GM23338 (cell line): ENCODE measurements at regions not wholly inside any gene's neighbourhood (a gene's known extent, or its start where the extent isn't known, plus 50 kb on each side); places are given as distances from the start of the nearest gene placed in this dataset.

ENCODE experiments used
- CREB1 ChIP-seq: fragments of 250-450 bp; sonication (Bioruptor Pico); IDR thresholded peaks from 2 replicates; pipeline ENCODE4 v1.5.0; 2020; ENCODE audit warnings: low read depth, mild to moderate bottlenecking, moderate library complexity
- CTCF ChIP-seq, 2 experiments: fragments of 200-600 bp in 1 of 2; sonication (generic) in 1 of 2; conservative IDR thresholded peaks; 2 replicates each; pipeline versions ENCODE4 v1.5.1 to v1.6.1; 2016 to 2017; ENCODE audit warnings: antibody characterized with exemption in 2 of 2, low read depth in 2 of 2, mild to moderate bottlenecking in 2 of 2, moderate library complexity in 1 of 2
- ETS1 ChIP-seq: IDR thresholded peaks from 2 replicates; pipeline ENCODE4 v1.6.1; 2016; ENCODE audit warnings: antibody characterized with exemption
- EZH2 ChIP-seq: fragments of 200-600 bp; sonication (generic); IDR thresholded peaks from one replicate; pipeline ENCODE4 v1.8.0; 2017; ENCODE audit warnings: antibody characterized with exemption, mild to moderate bottlenecking, low read depth; ENCODE audit not compliant: unreplicated experiment
- EZH2phosphoT487 ChIP-seq: fragments of 200-600 bp; sonication (generic); IDR thresholded peaks from one replicate; pipeline ENCODE4 v1.8.1; 2018; ENCODE audit warnings: antibody characterized with exemption; ENCODE audit not compliant: unreplicated experiment
- NANOG ChIP-seq: IDR thresholded peaks from 2 replicates; pipeline ENCODE4 v1.6.1; 2016; ENCODE audit warnings: antibody characterized with exemption, borderline replicate concordance
- POLR2AphosphoS5 ChIP-seq: IDR thresholded peaks from 2 replicates; pipeline ENCODE4 v1.6.1; 2016; ENCODE audit warnings: antibody characterized with exemption, low read depth
- REST ChIP-seq: IDR thresholded peaks from one replicate; pipeline ENCODE4 v1.6.1; 2018; ENCODE audit warnings: antibody characterized with exemption; ENCODE audit not compliant: unreplicated experiment

- no peak for TF ChIP-seq CTCF (conservative IDR thresholded peaks at IDR 0.05; ENCODE audit: low read depth in 2 of 2)
- TF ChIP-seq POLR2AphosphoS5: no peak
- TF ChIP-seq EZH2: no peak
- TF ChIP-seq REST: no peak
- no peak for TF ChIP-seq EZH2phosphoT487
- no peak for TF ChIP-seq CREB1
- TF ChIP-seq ETS1: no peak
- no peak for TF ChIP-seq NANOG
Measured at GRCh38 chr4:8723222-8723980, 130.8 kb downstream of the CPZ start.
